NCI-H2107 treated with DMSO at 0.1 percent for 48 hours (cell line): ENCODE measurements at regions not wholly inside any gene's neighbourhood (a gene's known extent, or its start where the extent isn't known, plus 50 kb on each side); places are given as distances from the start of the nearest gene placed in this dataset.

Source experiments
- DNase-seq: peaks from one replicate; lab custom pipeline; 2025; ENCODE audit not compliant: unreplicated experiment; lab: John Stamatoyannopoulos, UW

GRCh38 chr1:4944072-4944471 is 289.7 kb downstream of the AJAP1 start:
- DNase-seq: no peak

- no peak for DNase-seq
Measured at GRCh38 chr1:4939266-4939665, 284.9 kb downstream of the AJAP1 start.

GRCh38 chr1:4937876-4938534 is 283.6 kb downstream of the AJAP1 start:
- no peak for DNase-seq

GRCh38 chr1:4935807-4936206 is 281.4 kb downstream of the AJAP1 start:
- DNase-seq: no peak

- DNase-seq: no peak
Measured at GRCh38 chr1:4933232-4933631, 278.8 kb downstream of the AJAP1 start.

GRCh38 chr1:4932311-4933030 is 278.1 kb downstream of the AJAP1 start:
- no peak for DNase-seq

GRCh38 chr1:4931486-4931885 is 277.1 kb downstream of the AJAP1 start:
- DNase-seq: no peak

- DNase-seq: no peak
Measured at GRCh38 chr1:4928186-4928585, 273.8 kb downstream of the AJAP1 start.

GRCh38 chr1:4924356-4924755 is 269.9 kb downstream of the AJAP1 start:
- DNase-seq: no peak

- no peak for DNase-seq
Measured at GRCh38 chr1:4916610-4917009, 262.2 kb downstream of the AJAP1 start.

GRCh38 chr1:4915154-4915553 is 260.7 kb downstream of the AJAP1 start:
- no peak for DNase-seq

- DNase-seq: no peak
Measured at GRCh38 chr1:4908486-4908885, 254.1 kb downstream of the AJAP1 start.

GRCh38 chr1:4894566-4894965 is 240.2 kb downstream of the AJAP1 start:
- no peak for DNase-seq

GRCh38 chr1:4880626-4881025 is 226.2 kb downstream of the AJAP1 start:
- no peak for DNase-seq

GRCh38 chr1:4877426-4877825 is 223.0 kb downstream of the AJAP1 start:
- no peak for DNase-seq

- DNase-seq: no peak
Measured at GRCh38 chr1:4871373-4871772, 217.0 kb downstream of the AJAP1 start.

- no peak for DNase-seq
Measured at GRCh38 chr1:4868521-4868920, 214.1 kb downstream of the AJAP1 start.

GRCh38 chr1:4856396-4856795 is 202.0 kb downstream of the AJAP1 start:
- no peak for DNase-seq

- DNase-seq: no peak
Measured at GRCh38 chr1:4854367-4854766, 200.0 kb downstream of the AJAP1 start.

- no peak for DNase-seq
Measured at GRCh38 chr1:4853904-4854303, 199.5 kb downstream of the AJAP1 start.

GRCh38 chr1:4851385-4852065 is 197.1 kb downstream of the AJAP1 start:
- DNase-seq: no peak

GRCh38 chr1:4848431-4848830 is 194.0 kb downstream of the AJAP1 start:
- no peak for DNase-seq
